GM21619 (cell line): ENCODE measurements at regions not wholly inside any gene's neighbourhood (a gene's known extent, or its start where the extent isn't known, plus 50 kb on each side); places are given as distances from the start of the nearest gene placed in this dataset.
"Not testable (repeated sequence)": the region's sequence is repeated elsewhere in the genome, so short reads cannot be mapped to it uniquely, and the experiment has no call there.

Experiments
- ATAC-seq: cut with Tn5 transposase; IDR thresholded peaks from one replicate; pipeline ENCODE4 v1.9.1; 2021; ENCODE audit not compliant: unreplicated experiment

- not testable (repeated sequence) for ATAC-seq
These were observed 447.4 kb downstream of the FGF13 start for GRCh38 chrX:138264095-138264494.

DNA sequence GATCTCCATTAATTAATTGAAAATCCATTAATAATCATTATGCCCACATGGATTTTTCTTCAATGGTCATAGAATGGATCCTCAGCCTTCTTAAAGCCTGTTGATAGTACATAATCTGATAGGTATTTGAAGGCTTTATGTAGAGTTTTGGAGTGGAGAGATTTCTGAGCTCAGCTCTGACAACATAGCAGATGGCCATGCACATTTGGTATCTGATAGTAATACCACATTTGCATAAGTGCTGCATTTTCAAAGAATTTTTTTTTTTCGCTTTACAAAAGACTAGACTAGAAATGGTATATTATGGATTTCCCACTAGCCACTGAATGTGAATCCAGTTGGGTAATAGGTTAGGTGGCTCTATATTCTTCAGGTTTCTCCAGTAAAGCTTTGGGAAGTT lies 440.6 kb downstream of the FGF13 start:
- no peak for ATAC-seq

DNA sequence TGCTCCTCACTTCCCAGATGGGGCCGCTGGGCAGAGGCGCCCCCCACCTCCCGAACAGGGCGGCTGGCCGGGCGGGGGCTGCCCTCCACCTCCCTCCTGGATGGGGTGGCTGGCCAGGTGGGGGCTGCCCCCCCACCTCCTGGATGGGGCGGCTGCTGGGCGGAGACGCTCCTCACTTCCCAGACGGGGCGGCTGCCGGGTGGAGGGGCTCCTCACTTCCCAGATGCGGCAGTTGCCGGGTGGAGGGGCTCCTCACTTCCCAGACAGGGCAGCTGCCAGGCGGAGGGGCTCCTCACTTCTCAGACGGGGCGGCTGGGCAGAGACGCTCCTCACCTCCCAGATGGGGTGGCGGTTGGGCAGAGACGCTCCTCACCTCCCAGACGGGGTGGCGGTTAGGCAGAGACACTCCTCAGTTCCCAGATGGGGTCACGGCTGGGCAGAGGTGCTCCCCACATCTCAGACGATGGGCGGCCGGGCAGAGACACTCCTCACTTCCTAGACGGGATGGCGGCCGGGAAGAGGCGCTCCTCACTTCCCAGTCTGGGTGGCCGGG lies 428.8 kb downstream of the FGF13 start:
- ATAC-seq, result not testable (repeated sequence)

DNA sequence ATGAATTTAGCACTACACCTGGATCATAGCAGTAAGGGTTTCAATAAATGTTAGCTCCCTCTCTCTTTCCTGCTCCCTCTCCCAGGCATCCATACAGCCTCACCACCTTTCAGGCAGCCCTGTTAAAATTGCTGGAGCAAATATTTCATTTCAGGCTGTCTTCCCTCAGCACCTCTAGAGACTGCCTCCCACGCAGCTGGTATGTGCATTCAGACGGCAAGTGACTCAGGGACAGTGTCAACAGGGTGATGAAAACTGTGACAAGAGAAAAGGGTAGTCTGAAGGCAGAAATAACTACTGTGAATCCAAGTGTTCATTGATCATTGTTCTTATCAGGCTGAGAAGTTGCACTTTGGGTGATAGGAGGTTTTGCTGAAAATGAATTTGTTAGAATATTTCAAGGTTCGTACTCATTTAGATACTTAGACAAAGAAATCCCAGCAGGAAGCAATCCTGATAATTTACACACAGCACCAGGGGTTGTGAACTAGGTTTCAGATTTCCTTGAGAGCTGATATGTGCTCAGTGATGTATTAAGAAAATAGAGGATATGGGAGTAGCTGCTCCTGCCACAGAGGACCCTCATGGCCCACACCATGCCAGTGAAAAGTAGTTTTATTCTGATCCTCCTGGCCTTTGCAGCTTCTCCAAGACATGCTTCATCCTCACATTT lies 424.2 kb downstream of the FGF13 start:
- ATAC-seq, result no peak

DNA sequence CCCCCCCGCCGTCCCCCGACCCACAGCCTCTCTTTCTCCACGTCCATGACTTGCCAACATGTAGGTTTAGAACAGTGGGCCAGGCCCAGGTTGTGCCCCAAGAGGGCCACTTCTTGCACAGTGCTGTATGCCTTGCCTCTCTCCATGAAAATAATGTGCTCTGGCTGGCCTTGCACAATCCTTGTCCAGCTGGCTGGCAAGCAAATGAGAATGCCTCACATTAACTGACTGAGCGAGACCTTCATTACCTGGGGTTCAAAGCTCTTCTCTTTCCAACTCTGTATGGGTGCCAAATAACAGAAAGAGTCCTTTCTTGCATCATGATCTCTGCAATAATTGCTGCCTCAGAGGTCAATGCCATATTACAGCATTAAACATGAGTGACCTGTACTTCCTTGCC lies 416.6 kb downstream of the FGF13 start:
- no peak for ATAC-seq

DNA sequence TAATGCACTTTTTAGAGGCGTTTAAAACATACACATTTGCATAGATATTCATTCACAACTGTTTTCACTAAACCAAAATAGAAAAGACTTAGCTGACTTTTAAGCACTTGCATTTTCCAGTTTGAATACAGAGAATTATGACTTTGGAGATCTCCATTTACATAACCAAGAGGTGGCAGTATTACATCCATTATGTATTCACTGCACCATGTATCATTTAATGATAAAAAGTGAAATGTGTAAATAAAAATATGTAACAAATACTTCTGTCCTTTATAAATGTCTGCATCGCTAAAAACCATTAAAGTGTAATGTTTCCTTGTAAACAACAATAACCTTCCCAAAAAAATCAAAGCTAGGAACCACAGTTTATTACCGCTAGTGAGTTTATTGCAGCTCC lies 413.2 kb downstream of the FGF13 start:
- no peak for ATAC-seq

GRCh38 chrX:138345801-138346200 lies 365.7 kb downstream of the FGF13 start:
- no peak for ATAC-seq

DNA sequence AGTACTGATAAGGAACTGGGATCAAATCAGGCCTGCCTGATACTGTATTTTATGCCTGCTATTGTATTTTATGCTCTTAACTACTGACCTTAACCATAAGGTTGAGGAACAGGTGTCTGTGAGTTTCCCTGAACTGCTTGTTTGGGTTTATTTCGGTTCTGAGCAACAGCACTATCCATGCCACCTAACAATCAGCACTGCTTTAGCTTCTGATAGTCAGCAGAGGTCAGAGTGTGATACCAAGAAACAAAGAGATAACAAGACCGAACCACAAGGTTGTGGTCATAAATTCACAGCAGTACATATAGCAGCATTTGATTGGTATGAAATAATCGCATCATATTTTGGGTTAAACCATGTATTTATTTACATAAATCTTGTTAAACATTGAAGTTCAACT lies 362.2 kb downstream of the FGF13 start:
- ATAC-seq, result no peak

GRCh38 chrX:138378876-138379275 lies 332.6 kb downstream of the FGF13 start:
- ATAC-seq, result no peak

GRCh38 chrX:138408101-138408500 lies 303.4 kb downstream of the FGF13 start:
- ATAC-seq, result no peak

DNA sequence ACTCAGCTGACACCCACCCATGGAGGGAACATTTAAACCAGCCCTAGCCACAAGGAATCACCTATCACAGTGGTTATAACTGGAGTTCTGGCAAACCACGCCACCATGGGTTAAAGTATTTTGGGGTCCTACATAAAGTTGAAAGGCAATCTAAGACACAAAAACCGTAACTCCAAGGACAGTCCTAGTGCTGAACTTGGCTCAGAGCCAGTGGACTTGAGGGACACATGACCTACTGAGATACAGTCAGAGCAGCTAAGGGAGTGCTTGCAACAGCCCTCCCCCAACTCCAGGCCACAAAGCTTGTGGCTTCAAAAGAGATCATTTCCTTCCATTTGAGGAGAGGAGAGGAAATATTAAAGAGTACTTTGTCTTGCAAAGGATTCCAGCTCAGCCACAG lies 300.5 kb downstream of the FGF13 start:
- ATAC-seq, result no peak
